SJSA1 (cell line): ENCODE measurements at regions not wholly inside any gene's neighbourhood (a gene's known extent, or its start where the extent isn't known, plus 50 kb on each side); places are given as distances from the start of the nearest gene placed in this dataset.
"Not testable (repeated sequence)": the region's sequence is repeated elsewhere in the genome, so short reads cannot be mapped to it uniquely, and the experiment has no call there.

ENCODE experiments used
- DNase-seq, 2 experiments: peaks; one replicate each; pipeline ENCODE4 v3.0.0-alpha.2; 2015 to 2020; ENCODE audit warnings: low spot score in 2 of 2, low read depth in 1 of 2
- H3K27ac ChIP-seq: fragments of 250-450 bp; sonication (Bioruptor Pico); 2 replicates; pipeline ENCODE4 v1.5.1; 2020; ENCODE audit warnings: mild to moderate bottlenecking, moderate library complexity
- H3K27me3 ChIP-seq: fragments of 250-450 bp; sonication (Bioruptor Pico); replicated peaks from 2 replicates; pipeline ENCODE4 v1.5.1; 2020; ENCODE audit warnings: mild to moderate bottlenecking, moderate library complexity
- H3K36me3 ChIP-seq: fragments of 250-450 bp; sonication (Bioruptor Pico); 2 replicates; pipeline ENCODE4 v1.5.1; 2020; ENCODE audit warnings: mild to moderate bottlenecking
- H3K4me1 ChIP-seq: fragments of 250-450 bp; sonication (Bioruptor Pico); replicated peaks from 2 replicates; pipeline ENCODE4 v1.6.1; 2021; ENCODE audit warnings: mild to moderate bottlenecking
- H3K4me3 ChIP-seq: fragments of 250-450 bp; sonication (Bioruptor Pico); 2 replicates; pipeline ENCODE4 v1.5.1; 2020; ENCODE audit warnings: mild to moderate bottlenecking
- H3K9me3 ChIP-seq: fragments of 250-450 bp; sonication (Bioruptor Pico); replicated peaks from 2 replicates; pipeline ENCODE4 v1.5.1; 2020; ENCODE audit warnings: mild to moderate bottlenecking

DNA sequence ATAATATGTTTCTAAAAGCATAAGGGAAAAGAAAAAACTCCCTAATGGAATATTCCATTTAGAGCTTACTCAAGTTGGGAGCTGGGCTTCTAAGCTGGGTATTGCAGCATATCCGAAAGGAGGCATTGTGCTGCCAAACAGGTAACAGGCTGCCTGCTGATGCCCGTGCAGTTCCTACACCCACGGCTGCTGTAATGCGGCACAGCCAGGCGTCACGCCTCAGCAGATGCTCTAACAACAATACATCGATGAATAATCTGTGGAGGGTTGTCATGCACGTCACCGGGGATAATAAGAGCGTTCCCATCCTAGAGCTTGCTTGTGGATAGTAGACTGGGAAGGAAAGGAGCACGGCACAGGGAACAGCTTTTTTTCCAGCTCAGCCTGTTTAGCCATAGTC, 1582.1 kb upstream of the SLC10A2 start:
- Histone ChIP-seq H3K4me1 (no peaks in the 10 kb centered on the region), H3K36me3 (no peaks in the 10 kb centered on the region), H3K27me3 (no peaks in the 10 kb centered on the region; the same call in 1 of the 2 replicates), H3K9me3 (no peaks in the 10 kb centered on the region), H3K4me3 (no peak overlapping the region), H3K27ac (no peak overlapping the region)
- DNase-seq = no peak

DNA sequence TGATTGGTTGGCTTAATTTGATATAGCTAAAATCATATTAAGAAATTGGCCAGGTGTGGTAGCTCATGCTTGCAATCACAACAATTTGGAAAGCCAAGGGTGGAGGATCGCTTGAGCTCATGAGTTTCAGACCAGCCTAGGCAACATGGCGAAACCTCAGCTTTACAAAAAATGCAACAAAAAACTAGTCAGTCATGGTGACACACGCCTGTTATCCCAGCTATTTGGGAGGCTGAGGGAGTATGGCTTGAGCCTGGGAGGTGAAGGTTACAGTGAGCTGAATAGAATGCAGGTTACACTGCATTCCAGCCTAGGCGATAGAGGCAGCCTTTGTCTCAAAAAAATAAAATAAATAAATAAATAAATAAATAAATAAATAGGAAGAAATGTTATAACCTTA, 1579.6 kb upstream of the SLC10A2 start:
- DNase-seq = no peak
- no peaks in the 10 kb centered on the region for H3K4me1 ChIP-seq

DNA sequence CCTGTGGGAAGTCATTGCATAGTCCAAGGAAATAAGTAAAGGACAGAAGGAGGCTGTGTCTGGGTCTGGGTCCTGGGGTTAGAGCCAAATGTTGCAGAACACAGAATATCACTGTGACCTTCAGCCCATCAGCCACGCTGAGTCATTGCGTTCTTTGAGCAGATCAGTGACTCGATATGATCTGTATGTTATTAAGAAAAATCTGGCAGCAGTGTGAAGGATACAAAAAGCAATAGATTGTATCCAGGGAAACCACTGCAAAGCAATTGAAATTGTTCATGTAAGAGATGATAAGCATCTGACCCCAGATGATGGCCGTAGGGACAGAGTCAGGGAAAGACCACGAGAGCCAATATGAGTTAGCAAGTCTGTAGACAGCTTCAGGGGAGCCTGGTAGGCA, 1575.1 kb upstream of the SLC10A2 start:
- H3K36me3 ChIP-seq = no peaks in the 10 kb centered on the region
- no peaks in the 10 kb centered on the region for H3K4me1 ChIP-seq
- DNase-seq = no peak
- H3K27me3 ChIP-seq = no peaks in the 10 kb centered on the region
- no peak overlapping the region for H3K4me3 ChIP-seq
- no peak overlapping the region for H3K27ac ChIP-seq
- no peaks in the 10 kb centered on the region; the same call in 1 of the 2 replicates for H3K9me3 ChIP-seq

More for the DNA sequence above, 1579.6 kb upstream of the SLC10A2 start:
- Histone ChIP-seq H3K36me3 (no peaks in the 10 kb centered on the region), H3K27ac (no peak overlapping the region), H3K27me3 (no peaks in the 10 kb centered on the region), H3K4me3 (no peak overlapping the region), H3K9me3 (no peaks in the 10 kb centered on the region)

DNA sequence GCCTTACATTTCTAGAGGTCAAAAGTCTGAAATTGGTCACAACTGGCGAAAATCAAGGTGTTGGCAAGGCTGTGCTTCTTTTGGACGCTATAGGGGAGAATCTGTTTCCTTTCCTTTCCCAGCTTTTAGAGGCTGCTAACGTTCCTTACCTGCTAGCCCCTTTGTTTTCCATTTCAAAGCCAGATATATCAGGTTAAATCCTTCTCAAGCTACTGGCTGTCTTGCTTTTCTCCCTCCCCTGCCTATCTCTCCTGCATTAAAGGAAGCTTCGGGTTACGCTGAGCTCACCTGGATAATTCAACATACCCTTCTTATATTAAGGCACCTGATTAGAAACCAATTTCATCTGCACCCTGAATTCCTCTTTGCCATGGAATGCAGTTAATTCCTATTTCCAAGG, 1569.7 kb upstream of the SLC10A2 start:
- no peaks in the 10 kb centered on the region; the same call in 1 of the 2 replicates for H3K9me3 ChIP-seq

DNA sequence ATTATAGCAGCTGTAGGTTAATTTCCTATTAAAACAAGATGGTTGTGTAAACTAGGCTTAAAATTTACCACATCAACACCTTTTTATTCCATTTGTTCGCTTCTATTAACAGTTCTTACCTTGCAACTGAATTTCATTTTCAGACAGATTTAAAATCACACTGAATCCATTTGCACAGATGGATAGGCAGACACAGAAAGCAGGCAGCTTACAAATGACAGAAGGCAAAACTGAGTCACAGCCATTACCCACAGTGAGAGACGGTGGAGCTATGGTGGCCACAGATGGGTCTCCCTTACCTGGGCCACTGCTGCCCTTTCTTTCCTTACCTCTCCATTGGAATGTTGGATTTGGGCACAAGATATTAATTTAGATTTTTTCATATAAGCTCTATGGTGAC, 1567.8 kb upstream of the SLC10A2 start:
- DNase-seq = no peak
- Histone ChIP-seq H3K4me3 (no peak overlapping the region), H3K36me3 (no peaks in the 10 kb centered on the region), H3K4me1 (no peaks in the 10 kb centered on the region), H3K9me3 (no peaks in the 10 kb centered on the region), H3K27me3 (no peaks in the 10 kb centered on the region), H3K27ac (no peak overlapping the region)

More for the DNA sequence above, 1569.7 kb upstream of the SLC10A2 start:
- DNase-seq = no peak
- Histone ChIP-seq H3K27me3 (no peaks in the 10 kb centered on the region), H3K4me1 (no peaks in the 10 kb centered on the region), H3K36me3 (no peaks in the 10 kb centered on the region), H3K27ac (no peak overlapping the region), H3K4me3 (no peak overlapping the region)

DNA sequence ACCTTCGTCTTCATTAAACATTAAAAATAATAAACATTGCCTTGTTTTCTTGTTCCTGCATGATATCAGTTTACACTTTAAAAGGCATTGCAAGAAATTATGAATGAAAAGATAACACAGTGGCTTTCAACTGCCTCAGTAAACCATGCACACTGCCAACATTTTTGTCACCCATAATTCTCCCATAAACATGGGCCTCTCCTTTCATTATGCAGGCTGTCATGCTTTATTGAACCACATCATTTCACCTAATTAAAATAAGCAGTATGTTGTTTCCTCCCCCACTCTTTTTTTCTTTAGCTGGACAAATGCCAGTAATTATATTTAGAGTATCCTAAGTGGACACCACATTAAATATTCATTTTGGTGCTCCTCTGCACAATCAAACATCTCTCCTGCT, 1566.5 kb upstream of the SLC10A2 start:
- H3K36me3 ChIP-seq = no peaks in the 10 kb centered on the region
- no peaks in the 10 kb centered on the region for H3K27me3 ChIP-seq
- no peak overlapping the region for H3K4me3 ChIP-seq
- no peaks in the 10 kb centered on the region for H3K9me3 ChIP-seq
- H3K27ac ChIP-seq = no peak overlapping the region
- no peak for DNase-seq
- no peaks in the 10 kb centered on the region for H3K4me1 ChIP-seq

DNA sequence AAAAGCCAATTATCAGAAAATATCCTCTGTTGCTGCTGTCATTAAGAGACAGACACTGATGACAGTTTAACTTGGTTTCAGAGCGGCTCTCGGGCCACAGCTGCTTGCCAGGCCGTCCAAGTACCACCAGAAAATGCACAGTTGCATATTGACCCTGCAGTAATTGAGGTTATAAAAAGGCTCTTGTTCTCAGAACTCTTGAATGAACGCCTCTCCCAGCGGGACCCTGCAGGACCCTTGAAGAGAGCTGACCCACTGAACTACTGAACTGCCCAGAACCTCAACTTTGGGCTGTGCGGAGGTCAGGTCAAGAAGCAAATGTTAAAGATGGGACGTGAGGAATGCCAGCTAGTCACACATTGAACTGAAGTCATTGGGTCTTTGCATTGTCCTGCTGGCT, 1559.0 kb upstream of the SLC10A2 start:
- H3K4me3 ChIP-seq = no peak overlapping the region
- H3K27me3 ChIP-seq = no peaks in the 10 kb centered on the region
- H3K4me1 ChIP-seq = no peaks in the 10 kb centered on the region
- H3K36me3 ChIP-seq = no peaks in the 10 kb centered on the region
- no peak for DNase-seq
- no peaks in the 10 kb centered on the region for H3K9me3 ChIP-seq
- no peak overlapping the region for H3K27ac ChIP-seq

DNA sequence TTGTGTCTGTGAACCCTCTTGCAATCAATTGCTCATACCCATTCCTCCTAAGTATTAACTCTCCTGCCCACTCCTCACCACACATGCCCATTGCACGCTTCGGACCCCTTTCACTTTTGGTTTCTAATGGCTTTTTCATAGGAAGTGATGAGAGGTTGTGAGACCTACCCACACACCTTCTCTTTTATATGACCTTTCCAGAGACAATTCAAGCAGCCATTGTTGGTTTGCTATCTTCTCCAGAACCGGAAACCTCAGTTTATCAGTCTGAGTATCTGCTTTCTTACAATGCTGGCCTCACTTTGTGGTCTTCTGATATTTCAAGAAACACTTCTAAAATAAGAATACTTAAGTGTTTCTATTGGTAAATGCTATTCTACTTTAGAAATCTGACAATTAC, 1550.8 kb upstream of the SLC10A2 start:
- H3K4me1 ChIP-seq = no peaks in the 10 kb centered on the region
- no peak for DNase-seq
- no peak overlapping the region for H3K4me3 ChIP-seq
- H3K36me3 ChIP-seq = no peaks in the 10 kb centered on the region
- H3K27ac ChIP-seq = no peak overlapping the region
- no peaks in the 10 kb centered on the region for H3K9me3 ChIP-seq
- no peaks in the 10 kb centered on the region for H3K27me3 ChIP-seq

DNA sequence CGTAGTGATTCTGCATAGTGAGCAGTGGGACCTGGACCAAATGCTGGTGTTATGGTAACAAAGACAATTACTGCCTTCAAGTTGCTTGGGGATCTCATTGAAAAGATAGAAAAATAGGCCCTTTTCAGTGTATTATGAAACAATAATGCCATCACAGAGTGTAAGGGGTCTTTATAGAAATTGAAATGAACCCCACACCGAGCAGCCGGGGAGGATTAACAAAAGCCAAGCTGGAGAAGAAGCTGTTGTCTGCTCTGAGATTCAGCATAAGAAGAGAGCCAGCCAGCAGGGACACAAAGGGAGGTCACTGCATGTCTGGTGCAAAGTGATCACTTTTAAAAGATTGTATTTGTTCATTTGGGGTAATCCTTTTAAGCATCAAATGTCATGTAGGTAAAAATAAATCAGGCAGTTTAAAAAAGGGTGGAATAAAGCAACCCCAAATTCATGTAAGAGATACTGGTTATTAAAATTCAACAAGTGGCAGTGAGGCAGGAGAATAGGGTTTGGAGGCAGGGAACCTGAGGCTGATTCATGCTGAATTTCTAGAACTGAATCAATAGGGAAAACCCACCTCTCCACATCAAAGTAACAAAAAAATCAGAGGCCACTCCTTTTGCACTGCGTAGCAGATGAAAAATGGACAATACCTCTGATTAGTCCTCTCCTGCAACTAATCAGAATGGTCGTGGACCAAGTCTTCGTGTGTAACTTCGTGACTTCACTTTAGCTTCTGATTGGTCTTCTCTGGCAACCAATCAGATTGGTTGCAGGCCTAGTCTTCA, 1548.3 kb upstream of the SLC10A2 start:
- Histone ChIP-seq H3K4me3 (no peak overlapping the region), H3K9me3 (no peaks in the 10 kb centered on the region), H3K4me1 (no peaks in the 10 kb centered on the region), H3K36me3 (no peaks in the 10 kb centered on the region), H3K27me3 (no peaks in the 10 kb centered on the region), H3K27ac (no peak overlapping the region)
- no peak for DNase-seq

DNA sequence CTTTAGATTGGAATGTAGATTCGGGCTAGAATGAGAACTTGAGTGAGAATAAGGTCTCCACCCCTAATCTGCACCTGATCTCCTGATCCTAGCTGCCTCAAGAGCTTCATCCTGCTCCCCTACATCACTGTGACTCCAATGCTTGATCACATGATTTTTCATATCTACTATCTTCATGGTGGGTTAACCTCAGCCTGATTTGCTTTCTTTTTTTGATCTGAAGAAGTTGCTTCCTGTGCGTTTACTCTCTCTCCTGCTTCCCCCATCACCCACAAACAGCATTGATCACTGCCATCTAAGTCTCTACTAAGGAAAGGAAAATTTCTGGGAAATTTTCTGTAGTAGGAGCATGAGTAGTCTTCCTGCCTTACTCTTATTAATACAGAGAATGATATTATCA, 1542.1 kb upstream of the SLC10A2 start:
- Histone ChIP-seq H3K9me3 (no peaks in the 10 kb centered on the region), H3K36me3 (no peaks in the 10 kb centered on the region), H3K27ac (no peak overlapping the region), H3K4me1 (no peaks in the 10 kb centered on the region; the same call in 1 of the 2 replicates), H3K4me3 (no peak overlapping the region), H3K27me3 (no peaks in the 10 kb centered on the region)
- no peak for DNase-seq

DNA sequence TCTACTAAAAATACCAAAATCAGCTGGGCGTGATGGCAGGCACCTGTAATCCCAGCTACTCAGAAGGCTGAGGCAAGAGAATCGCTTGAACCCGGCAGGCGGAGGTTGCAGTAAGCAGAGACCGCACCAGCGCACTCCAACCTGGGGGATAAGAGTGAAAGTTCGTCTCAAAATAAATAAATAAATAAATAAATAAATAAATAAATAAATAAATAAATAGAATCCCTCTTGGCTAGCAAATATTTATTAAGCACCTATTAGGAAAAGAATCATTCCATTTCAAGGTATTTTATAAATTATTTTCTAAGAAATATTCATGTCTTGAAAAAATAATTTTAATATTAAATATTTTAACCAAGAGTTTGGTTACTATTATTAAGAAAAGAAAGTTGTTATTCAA, 1539.2 kb upstream of the SLC10A2 start:
- not testable (repeated sequence) for DNase-seq, H3K36me3 ChIP-seq, H3K4me1 ChIP-seq, H3K9me3 ChIP-seq, H3K27me3 ChIP-seq, H3K4me3 ChIP-seq, H3K27ac ChIP-seq

DNA sequence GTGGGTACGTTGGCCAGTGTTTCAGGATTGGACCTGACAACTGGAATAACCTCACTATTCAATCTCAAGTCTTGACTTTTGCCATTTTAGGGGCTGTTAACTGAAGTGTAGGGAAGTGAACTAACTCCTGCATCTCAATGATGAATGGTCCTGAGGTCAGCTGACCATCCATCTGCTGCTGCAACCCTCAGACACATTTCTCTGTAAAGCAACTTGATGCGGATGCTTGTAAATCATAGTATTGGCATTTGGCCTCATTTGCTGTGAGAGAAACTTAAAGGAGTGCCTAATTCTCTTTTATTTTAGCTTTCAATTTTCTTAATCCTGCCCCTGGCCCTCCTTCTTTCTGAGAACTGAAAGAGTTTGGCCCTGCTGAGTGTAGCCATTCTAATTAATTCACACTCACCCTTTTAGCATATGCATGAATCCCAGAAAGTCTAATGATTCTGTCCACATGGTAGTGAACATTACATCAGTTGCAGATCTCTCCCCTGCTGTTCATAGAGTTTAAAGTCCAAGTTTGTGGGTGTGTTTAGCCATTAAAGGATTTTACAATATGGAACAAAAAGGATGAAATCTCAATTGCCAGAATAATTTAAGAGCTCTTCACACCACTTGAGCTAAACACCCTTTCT, 1531.4 kb upstream of the SLC10A2 start:
- DNase-seq = no peak
- H3K4me1 ChIP-seq = peaks cover 18% of the 10 kb centered on the region

DNA sequence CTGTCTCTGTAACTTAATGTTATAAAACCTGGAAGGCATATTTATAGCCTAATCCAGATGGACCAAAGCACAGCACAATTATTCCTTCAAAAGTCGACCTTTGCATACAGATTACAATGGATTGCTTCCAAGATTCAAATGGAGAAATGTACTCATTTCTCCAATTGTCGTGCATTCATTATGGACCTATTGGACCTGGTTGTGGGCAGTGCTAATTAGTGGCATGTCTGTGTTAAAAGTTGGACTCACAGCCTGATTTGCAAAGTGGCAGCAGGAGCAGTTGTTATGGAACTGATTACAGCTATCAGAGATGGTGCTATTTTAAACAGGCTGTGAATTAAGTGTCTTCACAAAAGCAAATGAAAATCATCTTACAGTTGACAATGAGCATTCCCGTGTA, 1529.3 kb upstream of the SLC10A2 start:
- H3K4me3 ChIP-seq = no peak overlapping the region
- H3K4me1 ChIP-seq = peaks cover 34% of the 10 kb centered on the region
- H3K27me3 ChIP-seq = no peaks in the 10 kb centered on the region
- DNase-seq = no peak
- H3K27ac ChIP-seq = no peak overlapping the region
- H3K9me3 ChIP-seq = no peaks in the 10 kb centered on the region
- H3K36me3 ChIP-seq = no peaks in the 10 kb centered on the region

More for the DNA sequence above, 1531.4 kb upstream of the SLC10A2 start:
- Histone ChIP-seq H3K9me3 (no peaks in the 10 kb centered on the region), H3K27me3 (no peaks in the 10 kb centered on the region), H3K4me3 (no peak overlapping the region), H3K36me3 (no peaks in the 10 kb centered on the region), H3K27ac (no peak overlapping the region)

DNA sequence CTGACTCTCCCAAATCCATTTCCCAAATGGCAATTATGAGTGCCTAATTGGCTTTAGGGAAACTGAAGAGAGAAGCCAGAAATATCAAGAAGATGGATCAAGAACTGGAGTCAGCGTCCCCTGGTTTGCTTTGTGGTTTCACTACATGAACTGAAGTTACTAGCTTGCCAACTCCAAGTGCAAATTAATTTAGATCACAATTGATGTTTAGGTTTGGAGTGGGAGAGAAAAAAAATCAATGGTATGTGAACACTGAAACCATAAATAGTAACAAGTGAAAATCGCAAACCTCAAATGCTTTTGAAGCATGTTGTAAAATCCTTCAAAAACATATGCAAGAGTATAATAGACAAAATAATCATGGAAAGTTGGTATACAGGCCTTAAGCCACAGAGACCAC, 1528.6 kb upstream of the SLC10A2 start:
- Histone ChIP-seq H3K27me3 (no peaks in the 10 kb centered on the region), H3K4me1 (peaks cover 37% of the 10 kb centered on the region), H3K9me3 (no peaks in the 10 kb centered on the region), H3K36me3 (no peaks in the 10 kb centered on the region), H3K4me3 (no peak overlapping the region), H3K27ac (no peak overlapping the region)
- DNase-seq = no peak
